ENCODE measurements at regions not wholly inside any gene's neighbourhood (a gene's known extent, or its start where the extent isn't known, plus 50 kb on each side); places are given as distances from the start of the nearest gene placed in this dataset.
"Not testable (repeated sequence)": the region's sequence is repeated elsewhere in the genome, so short reads cannot be mapped to it uniquely, and the experiment has no call there.

DNA sequence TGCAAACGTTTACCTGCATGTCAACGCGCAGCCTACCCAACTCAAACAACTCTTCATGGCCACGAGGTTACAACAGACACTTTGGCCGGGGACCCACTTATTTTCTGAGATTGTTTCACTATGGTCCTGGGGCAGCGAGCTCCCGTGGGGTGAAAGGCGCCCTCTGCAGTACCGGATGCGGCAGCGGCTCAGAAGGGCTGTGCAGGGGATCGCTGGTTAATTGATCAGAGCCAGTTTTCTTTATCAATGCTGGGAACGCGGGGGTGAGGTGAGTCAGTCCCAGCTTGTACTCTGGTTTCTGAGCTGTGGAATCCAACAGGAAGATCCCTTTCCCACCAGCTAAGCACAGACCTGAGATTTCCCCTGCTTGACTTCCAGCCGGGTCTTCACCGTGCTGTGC lies 366.5 kb upstream of the KLF6 start:
- DNase-seq (ENCODE audit: low read depth): no peak

DNA sequence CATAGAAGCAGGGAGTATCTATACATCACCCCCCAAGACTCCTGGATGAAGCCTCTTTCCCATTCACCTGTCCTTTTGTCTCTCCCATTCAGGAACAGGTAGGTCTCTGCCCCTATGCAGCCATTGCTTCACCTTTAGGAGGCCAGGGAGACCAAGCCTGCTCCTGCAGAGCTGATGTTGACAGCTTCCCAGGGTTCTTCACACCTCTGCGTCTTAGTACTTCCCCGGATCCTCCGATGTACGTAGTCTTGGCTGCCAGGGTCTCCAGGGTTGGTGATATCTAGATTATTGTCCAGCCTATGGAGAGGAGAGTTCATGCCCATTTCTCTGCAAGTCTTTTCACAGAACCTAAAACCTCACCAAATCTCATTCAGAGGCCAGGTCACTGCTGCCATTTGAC lies 365.7 kb upstream of the KLF6 start:
- no peak for DNase-seq (ENCODE audit: low read depth)

DNA sequence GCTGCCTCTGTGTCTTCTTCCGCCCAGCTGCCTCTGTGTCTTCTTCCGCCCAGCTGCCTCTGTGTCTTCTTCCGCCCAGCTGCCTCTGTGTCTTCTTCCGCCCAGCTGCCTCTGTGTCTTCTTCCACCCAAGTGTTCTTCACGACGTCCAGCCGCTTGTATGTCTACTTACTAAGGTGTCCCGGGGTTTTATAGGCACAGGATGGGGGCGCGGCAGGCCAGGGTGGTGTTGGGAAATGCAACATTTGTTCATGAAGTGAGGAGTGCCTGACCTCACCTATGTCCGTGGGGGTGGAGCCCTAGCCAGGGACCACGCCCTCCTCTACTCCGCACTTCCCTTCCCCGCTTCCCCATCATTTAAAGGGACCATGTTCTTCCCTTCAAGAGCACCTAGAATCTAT lies 364.5 kb upstream of the KLF6 start:
- DNase-seq (ENCODE audit: low read depth): not testable (repeated sequence)

DNA sequence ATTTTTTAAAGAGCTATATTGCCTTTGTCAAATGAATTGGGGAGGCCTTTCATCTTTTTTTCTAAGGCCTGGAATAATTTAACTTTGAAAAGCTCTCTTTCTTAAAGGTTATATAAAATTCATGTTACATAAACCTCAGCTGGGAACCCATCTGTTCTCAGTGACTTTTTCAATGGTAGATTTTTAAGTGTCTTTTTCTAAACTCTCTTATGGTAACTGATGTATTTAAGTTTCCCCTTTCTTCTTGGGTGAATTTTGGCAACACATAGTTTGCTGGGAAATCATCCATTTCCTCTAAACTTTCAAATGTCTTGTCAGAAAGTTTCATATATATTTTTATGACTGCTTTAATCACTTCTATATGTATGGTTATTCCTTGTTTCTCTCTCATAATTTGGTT lies 362.2 kb upstream of the KLF6 start:
- no peak for DNase-seq (ENCODE audit: low read depth)

DNA sequence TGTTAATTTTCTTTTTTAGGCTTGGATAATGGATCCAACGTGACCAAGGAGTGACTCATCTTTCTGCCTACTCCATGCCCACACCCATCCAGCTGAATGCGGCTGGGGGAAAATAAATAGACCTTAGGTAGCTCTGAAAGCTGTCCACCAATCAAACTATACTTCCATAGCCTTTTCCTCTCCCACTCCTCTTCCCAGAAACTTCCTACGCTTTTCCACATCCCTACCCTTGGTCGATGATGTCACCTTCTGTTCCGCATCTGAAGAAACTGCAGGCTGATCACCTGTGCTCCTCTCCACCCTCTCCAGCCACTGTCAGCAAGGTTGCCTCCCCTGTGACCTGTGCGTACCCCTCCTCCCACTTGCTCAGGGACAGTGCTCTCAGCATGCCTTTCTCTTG lies 359.8 kb upstream of the KLF6 start:
- no peak for DNase-seq (ENCODE audit: low read depth)

DNA sequence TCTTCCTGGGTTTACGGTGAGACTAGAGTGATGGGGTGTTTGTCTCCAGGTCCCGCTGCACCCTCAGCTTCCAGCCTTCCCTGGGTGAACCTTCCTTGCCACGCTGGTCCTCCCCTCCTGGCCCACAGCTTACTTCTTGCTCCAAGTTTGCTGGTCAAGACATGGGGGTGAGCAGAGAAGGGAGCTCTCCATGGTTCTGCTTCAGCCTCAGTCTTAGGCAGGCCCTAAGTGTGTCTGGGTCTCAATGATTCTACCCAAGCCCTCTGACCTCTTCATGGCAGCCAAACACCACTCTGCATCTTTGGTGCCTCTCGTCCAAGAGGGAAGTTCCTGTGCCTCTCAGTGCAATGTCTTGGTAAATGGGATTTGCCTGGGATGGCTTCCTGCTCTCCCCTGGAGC lies 356.5 kb upstream of the KLF6 start:
- DNase-seq (ENCODE audit: low read depth): no peak

DNA sequence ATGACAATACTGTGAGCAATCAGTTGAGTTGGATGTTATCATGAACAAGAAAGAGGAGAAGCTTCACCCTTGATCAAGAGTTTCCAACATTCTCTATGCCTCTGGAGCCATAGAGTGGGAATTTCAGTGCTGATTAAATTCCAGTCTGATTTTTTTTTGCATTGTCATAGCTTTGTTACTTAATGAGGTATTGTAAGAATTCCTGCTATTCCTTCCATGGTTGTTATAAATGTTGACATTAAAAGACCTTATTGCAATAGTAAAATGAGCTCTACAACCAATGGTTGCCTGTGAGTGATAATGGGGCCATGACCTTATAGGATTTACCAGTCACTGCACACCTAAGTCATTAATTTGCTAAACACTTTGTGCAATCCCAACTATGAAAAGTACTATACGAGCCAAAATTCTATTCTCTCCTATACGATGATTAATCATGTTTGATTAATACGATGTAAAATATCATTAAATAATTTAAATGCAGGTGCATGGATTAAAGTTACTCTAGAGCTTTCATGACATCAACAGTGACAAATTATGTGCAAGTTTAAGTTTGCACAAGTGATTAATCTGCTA lies 353.2 kb upstream of the KLF6 start:
- no peak for DNase-seq (ENCODE audit: low read depth)

DNA sequence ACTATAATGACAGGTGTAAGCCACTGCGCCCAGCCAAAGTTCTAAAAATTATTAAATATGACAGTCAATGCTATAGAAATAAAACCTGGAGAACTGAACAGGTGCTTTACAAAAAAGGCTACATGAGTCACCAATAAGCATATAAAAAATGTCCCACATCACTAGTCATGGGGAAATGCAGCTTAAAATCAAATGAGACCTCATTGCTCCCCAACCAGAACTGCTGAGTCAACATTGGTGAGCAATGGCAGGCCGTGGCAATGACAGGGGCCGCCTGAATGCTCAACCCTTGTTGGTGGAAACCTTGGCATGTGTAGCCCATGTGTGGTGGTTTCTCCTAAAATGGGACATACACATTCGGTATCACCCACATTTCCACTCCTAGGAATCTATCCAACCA lies 352.3 kb upstream of the KLF6 start:
- DNase-seq (ENCODE audit: low read depth): no peak

DNA sequence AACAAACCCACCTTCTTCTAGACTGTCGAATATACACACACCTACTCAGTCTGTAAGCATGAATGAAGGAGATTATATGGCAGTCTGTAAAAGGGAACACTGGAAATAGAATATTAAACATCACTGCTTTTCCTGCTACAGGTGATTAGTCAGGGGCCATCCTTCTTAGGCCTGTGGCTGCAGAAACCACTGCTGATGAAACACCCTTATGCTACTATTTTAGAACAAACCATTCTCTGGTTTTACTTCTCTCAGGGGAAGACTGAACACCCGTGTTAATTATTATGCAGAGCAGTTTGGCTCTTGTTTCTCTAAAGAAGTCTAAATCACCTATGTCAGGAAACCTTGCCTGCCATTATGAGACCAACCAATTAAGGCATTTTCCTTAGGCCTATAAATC lies 351.1 kb upstream of the KLF6 start:
- no peak for DNase-seq (ENCODE audit: low read depth)

DNA sequence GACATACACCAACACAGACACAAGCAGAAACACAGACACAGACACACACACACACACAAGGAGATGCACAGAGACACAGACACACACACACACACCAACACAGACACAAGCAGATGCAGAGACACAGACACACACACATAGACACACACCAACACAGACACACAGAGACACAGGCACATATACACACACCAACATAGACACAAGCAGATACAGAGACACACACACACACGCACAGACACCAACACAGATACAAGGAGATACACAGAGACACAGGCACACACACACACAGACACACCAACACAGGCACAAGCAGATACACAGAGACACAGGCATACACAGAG lies 347.2 kb upstream of the KLF6 start:
- no peak for DNase-seq (ENCODE audit: low read depth)

DNA sequence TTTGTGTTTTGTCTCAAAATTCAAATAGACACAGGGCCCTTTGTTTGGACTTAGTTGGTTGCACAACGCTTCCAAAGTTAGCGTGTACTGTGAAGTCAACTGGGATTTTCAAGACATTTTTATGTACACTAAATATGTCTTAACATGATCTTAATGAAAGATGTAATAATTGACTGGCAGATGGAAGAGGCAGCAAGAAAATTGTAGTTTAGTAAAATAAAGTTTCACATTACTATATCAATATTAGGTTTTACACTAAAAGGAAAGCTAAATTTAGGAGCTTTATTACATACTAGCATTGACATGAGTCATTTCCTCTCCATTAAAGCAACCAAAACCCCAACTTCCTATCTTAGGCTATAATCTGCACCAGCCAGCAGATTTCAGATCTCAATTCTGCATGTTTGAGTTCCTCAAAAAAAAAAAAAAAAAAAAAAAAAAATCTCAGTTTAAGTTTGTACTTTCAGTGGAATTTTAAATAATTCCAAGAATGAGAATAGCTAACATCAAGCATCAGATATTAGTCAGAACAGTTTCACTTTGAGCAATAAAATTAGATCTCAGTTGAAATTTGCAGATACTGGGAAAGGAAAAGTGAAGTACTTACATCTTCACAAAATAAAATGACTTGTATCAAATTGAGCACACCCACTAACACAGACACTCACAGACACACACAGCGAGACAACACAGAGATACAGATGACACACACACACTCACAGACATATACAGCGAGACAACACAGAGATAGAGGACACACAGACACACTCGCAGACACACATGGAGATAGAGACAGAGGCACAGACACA lies 346.6 kb upstream of the KLF6 start:
- no peak for DNase-seq (ENCODE audit: low read depth)

DNA sequence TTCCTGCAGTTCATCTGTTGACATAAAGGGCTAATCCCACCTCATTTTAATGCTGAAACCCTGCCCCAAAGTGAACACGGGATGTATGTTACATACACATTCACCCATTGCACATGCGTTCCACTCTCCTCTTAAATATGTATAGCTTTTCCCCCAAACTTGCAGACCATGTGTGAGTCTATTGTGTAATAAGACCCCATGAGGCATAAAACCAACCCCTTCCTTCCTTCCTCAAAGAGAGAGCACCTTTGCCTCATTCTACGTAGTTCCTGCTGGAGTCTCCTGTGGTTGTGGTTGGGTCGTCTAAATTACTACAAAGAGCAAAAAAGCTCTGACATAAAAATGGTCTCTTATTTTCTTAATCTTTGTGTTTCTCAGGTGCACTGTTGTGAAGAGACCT lies 345.7 kb upstream of the KLF6 start:
- DNase-seq (ENCODE audit: low read depth): no peak

DNA sequence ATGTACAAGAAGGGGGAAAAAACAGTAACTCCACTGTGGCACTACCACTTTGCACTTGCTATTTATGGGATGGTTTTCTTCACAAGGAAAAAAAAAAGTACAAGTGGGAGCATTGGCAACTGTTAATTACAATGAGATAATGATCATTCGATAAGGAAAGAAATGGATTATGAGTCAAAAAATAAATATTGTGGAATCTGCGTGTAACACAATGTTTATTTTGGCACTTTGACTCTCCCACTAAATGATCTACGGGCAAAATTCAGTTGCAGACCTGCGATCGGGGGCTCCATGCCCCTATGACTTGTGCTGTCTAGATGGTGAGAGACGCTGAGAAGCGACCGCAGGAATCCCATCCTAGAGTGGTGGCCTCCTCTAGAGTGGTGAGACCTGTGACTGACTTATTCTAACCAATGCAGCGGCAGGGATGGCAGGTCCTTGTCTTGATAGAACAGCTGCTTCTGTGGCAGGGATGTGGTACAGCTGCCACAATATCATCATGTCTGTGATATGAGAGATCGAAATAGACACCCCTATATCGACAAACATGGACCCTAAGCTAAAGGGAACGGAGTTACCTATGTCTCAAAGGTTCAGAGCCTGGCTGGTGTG lies 345.0 kb upstream of the KLF6 start:
- DNase-seq (ENCODE audit: low read depth): no peak

DNA sequence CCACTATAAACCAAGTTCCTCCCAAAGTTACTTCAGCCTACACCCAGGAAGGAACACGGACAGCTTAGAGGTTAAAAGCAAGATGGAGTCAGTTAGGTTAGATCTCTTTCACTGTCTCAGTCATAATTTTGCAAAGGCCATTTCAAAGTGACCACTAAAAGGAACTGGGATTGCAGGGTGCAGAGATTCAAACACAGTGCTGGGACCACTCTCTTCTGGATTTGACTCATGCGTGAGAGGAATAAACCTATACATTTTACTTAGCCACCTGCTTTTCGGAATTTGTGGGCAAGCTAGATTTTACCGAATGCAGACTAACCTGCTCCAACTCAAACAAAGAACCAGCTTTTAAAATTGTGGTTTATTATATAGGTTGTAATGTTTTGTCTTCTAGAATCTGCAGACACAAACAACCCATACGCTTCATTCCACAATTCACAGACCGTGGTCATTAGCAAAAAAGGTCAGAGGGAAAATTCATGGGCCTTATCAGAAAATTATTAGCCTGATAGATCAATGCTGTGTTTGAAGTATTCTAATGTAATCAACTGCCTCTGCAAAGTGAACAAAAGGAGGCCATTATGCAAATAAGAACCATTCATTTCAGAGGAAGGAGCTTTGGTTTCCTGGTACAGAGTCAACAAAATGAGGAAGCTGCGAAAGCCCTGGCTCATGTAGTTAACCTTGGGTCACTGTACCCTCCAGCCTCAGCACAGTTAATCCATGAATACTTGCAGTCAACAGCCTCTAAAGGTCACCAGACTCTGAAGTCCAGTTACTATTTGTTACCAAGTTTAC lies 342.7 kb upstream of the KLF6 start:
- DNase-seq (ENCODE audit: low read depth): no peak

DNA sequence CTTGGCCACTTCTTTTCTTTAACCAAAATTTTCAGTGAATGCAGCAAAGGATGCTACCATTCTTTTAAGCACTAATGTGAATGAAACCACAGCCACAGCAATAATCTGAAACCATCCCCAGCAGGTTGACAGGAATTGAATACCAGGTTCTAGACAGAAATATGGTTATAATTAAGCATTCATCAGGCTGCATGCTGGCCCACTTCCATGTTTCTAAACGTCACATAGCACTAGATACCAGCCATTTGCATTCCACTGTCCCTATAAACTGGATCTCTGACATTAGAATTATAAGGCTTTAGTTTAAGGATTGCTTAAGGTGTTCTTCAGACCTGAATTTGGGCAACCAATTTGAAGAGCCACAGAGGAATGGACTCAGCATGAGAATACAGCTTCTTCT lies 340.8 kb upstream of the KLF6 start:
- DNase-seq (ENCODE audit: low read depth): no peak

DNA sequence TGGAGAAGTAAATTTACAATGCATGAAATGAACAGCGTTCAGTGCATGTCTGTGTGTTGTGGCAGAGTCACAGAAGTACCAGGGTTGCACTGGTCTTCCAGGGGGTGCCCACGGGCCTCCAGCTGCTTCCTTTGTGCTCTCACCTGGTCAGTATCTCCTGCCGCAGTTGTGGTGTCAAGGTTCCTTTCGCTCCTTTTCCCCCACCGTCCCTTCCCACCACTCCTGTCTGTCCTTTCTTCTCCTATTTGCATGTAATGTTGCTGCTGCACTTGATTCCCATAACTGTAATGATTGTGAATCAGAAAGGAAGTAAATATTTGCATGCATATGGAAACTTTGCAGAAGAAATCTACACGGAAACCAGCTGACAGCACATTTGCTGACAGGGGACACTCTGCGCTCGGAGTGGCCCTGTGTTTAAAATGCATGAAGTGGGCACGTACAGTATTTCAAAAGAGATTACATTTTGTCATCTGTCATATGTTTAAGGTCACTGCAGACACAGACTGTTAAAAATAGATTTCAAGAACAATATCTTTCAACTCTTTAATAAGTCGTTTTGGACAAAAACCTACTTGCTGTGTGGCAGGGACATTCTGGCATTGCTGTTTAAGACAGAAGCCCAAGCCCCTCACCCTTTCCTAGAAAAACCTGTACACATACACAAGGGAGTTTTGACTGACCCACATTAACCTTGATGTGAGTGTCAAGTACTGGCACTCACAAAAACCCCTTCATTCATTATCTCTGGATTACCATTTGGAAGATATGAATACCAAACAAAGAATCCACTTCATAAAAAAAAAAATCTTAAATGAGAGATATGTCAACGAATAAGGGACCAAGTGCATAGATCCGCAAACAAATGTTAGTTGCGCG lies 336.7 kb upstream of the KLF6 start:
- no peak for DNase-seq (ENCODE audit: low read depth)

DNA sequence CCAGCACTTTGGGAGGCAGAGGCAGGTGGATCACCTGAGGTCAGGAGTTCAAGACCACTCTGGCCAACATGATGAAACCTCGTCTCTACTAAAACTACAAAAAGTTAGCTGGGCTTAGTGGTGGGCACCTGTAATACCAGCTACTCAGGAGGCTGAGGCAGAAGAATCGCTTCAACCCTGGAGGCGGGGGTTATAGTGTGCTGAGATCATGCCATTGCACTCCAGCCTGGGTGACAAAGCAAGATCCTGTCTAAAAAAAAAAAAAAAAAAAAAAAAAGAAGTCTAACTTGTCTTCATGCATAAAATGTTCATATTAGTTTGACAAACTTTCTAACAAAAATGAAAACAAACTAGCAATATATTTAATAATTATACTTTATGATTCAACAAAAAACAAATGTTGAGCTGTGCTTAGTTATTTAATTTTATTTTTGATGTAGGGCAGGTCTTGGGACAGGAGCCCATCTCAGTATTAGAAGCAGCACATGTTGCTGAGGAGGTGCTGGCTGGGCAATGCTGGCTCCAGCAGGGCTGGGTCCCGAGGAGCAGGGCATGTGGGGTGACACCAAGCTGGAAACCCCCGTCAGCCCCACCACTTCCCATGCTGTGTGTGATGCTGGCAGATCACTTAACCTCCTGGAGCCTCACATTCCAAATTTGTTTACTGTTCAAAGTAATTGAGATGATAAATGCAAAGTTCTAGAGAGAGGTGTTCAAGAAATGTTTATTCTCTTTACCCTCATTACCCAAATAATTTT lies 335.3 kb upstream of the KLF6 start:
- no peak for DNase-seq (ENCODE audit: low read depth)

DNA sequence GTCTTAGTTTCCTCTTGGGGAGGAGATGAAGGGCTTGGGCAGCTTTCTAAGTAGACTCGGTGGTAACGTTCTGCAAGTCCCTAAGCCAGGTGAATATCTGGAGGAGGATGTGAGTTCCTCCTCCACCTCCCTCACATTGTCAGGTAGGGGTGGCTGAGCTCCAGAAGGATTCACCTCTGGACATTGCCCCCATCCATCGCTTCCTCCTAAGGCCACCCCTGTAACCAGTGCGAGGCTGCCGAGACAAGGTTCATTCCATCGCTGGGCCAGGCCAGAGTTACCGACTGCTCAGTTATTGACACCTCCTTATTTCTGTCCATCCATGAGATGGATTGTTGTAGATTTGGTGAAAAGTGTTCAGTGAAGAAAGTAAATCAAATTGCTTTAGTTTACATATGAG lies 334.1 kb upstream of the KLF6 start:
- DNase-seq (ENCODE audit: low read depth): no peak

DNA sequence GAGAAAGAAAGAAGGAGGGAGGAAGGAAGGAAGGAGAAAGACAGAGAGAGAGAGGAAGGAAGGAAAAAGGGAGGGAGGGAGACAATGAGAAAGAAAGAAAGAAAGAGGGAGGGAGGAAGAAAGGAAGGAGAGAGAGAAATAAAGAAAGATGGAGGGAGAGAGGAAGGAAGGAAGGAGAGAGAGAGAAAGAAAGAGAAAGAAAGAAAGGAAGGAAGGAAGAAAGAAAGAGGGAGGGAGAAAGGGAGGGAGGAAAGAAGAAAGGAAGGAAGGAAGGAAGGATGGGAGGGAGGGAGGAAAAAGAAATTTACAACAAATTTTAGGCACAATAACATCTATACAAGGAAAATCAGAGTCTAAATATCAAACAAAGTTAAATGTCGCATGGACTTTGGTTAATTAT lies 332.6 kb upstream of the KLF6 start:
- DNase-seq (ENCODE audit: low read depth): no peak

DNA sequence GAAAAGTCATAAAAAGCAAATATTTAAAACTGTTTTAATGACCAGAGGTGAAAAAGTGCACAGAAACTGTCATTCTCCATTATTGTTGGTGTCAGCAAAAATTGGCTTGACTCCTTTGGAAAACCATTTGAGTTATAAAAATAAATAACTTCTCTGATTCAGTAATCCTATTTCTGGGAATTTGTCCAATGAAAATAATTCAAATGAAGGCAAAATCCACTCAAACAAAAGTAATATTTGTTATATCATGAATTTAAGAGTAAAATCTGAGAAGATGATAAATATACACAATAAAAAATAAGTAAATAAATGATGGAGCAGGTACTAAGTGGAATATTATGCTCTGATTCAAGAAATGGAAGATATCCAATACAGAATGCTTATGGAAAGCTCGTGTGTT lies 326.6 kb upstream of the KLF6 start:
- no peak for DNase-seq (ENCODE audit: low read depth)

DNA sequence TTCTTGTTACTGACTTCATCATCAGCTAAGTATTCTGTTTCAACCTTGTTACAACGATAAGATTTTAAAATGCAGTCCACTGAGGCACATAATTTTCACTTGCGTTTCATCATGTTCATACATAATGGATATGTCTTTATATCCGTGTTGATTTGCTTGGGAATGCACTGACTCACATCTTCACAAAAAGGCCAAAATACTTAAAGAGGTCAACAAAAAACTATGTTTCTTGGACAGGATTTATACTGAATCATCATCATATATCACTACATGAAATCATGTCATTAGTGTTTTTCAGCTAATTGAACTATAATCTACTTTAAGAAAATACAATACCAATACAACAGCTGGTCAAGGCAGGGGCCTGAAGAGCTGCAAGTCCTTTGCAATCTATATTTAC lies 324.5 kb upstream of the KLF6 start:
- no peak for DNase-seq (ENCODE audit: low read depth)

Measured in activated T-helper 9 cell treated with anti-CD3 and anti-CD28 coated beads, Interleukin-2, amount 50 U/mL, for 16 hours (primary cell).